ENCODE measurements at regions not wholly inside any gene's neighbourhood (a gene's known extent, or its start where the extent isn't known, plus 50 kb on each side); places are given as distances from the start of the nearest gene placed in this dataset.

DNA sequence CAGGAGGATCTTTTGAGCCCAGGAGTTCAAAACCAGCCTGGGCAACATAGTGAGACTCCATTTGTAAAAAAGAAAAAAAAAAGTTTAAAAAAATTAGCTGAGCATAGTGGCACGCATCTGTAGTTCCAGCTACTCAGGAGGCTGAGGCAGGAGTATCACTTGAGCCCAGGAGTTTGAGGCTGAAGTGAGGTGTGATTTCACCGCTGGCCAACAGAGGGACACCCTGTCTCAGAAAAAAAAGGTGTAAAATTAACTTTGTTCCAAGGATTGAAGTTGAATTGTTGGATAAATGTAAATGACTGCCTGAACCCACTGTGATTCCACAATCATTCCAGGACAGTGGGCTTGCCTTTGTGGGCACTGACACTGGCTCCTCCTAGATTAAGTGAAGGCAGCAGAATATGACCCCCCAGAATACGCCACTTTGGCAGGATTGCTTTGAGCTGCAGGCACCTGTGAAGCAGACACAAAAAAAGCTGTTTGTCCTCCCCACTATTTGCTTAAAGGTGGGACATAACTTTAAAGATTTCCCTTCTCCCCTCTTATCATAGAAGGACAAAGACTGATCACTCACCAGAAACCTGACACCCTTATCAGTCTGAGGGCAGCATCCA is 57.2 kb upstream of the FOXI2 start:
- no peak for TF ChIP-seq POLR2A (IDR thresholded peaks at IDR 0.05)
- TF ChIP-seq, protein P1, sequence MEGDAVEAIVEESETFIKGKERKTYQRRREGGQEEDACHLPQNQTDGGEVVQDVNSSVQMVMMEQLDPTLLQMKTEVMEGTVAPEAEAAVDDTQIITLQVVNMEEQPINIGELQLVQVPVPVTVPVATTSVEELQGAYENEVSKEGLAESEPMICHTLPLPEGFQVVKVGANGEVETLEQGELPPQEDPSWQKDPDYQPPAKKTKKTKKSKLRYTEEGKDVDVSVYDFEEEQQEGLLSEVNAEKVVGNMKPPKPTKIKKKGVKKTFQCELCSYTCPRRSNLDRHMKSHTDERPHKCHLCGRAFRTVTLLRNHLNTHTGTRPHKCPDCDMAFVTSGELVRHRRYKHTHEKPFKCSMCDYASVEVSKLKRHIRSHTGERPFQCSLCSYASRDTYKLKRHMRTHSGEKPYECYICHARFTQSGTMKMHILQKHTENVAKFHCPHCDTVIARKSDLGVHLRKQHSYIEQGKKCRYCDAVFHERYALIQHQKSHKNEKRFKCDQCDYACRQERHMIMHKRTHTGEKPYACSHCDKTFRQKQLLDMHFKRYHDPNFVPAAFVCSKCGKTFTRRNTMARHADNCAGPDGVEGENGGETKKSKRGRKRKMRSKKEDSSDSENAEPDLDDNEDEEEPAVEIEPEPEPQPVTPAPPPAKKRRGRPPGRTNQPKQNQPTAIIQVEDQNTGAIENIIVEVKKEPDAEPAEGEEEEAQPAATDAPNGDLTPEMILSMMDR (IDR thresholded peaks at IDR 0.05): no peak
- no peak for TF ChIP-seq EP300 (IDR thresholded peaks at IDR 0.05)
